ENCODE measurements at regions not wholly inside any gene's neighbourhood (a gene's known extent, or its start where the extent isn't known, plus 50 kb on each side); places are given as distances from the start of the nearest gene placed in this dataset.

DNA sequence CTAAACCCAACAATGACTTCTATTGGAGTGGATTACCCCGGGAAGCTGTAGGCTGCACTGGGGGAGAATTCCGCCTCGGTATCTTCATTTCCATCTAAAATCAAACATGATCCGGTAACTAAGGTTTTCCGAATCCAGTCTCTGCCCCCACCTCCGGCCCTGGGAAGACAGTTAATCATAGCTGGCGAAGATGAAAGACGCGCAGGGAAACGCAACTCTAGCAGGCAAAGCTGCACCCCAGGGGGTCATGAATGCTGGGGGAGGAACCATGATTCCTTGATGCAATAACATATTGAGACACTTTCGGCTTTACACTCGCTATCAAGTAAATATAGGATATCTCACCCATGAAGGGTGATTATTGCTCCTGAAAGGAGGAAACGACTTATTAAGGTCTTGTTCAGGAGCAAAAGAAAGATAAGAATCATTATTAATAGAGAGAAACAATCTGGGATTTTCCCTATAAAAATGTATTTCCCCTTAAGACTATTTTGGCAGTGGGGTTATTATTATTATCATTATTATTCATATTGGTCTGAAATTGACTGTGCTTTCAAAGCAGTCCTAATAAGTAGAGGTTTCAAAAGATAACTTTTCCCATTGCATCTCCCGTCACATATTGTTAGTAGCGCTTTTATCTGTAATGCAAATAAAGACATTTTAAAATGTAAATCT lies 614.9 kb downstream of the VRK1 start:
- no peak for DNase-seq (ENCODE audit: low read depth in 4 of 4, low spot score in 2 of 4)

DNA sequence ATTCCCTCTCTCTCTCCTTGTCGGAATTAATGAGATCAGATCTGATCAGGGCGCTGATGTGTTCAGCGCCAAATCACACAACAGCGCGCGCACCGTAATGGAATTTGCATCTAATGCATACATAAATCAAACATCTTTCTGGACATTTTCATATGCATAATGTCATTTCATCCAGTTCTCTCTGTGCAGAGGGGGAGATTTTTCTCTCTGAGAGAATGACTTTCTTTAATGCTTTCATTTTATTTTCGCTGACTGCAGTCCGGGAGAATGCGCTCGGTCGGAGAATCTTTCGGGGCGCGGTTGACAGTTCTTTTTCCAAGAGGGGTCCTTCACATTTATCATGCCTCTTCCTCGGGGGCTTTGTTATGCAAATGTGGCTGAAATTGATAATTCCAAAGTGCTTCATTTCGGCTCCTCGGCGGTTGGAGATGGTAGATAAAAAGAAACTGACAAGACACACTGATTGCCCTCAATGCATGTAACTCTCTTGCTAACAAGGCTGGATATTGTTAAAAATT lies 615.9 kb downstream of the VRK1 start:
- no peak for DNase-seq (ENCODE audit: low read depth in 4 of 4, low spot score in 2 of 4)

DNA sequence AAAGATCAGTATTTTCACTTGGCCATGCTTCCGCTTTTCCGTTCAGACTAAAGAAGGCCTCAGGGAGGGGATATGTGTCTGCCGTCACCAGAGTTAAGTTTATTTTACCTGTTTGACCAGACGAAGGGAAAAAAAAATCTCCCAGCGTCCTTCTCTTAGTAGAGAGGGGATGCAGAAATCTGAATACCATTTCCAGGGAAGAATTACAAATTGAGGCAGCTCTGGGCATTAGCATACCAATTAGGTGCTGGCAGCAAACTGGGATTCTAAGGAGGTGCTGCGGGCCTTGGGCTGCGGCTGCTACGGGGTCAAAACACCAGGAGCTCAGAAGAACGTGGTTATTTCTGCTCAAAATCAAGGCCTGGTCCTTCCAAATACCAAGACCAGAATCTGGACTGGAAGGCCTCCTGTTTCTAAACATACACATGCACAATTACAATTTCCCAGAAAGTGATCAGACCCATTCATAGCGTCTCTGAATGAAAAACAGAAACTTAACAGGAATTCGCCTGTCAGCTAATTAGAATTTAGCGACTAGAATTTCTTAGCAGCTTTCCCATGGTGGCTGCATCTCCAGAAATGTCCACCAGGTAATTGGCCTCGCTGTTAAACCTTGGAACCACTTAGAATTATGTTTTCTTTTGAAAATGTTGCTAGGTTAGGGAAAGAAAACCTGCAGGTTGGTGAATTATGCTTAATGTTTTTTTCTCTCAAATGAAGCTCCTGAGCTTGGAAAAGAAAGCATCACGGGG lies 617.0 kb downstream of the VRK1 start:
- DNase-seq (ENCODE audit: low read depth in 4 of 4, low spot score in 2 of 4): no peak

DNA sequence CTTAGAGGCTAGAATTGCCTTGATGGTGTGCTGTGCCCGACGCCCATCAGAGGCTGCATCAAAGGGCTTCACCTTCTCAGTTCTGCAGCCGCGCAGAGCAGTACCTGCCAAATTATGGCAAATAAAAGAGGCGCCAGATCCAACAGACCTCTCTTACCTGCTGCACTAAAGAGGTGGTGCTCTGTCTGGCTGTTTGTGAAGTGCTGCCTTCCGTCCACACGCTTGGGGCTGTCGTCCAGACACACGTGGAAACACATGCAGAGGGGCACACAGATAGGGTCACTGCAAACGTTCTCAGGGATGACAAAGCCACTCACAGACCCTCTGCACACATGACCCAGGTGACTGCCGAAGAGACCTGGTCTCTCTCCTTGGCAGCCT lies 617.5 kb downstream of the VRK1 start:
- no peak for DNase-seq (ENCODE audit: low read depth in 4 of 4, low spot score in 2 of 4)

DNA sequence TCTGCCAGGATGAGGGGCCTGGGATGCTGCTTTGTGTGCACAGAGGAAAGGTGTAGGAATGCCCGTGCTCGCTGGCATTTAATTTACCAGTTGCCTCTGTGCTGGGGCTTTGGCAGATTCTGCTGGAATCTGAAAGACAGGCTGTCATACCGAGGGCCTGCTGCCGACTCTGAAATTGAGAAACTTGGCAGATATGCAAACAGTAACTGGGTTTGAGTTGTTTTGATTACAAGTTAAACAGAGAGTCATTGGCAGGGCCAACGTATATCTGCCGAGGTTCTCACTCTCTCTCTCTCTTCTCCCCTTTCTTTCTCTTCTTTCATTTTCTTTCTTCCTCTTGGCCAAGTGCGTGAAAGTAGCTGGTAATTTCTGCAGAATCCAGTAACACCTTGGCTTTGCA lies 618.7 kb downstream of the VRK1 start:
- DNase-seq (ENCODE audit: low read depth in 4 of 4, low spot score in 2 of 4): no peak

DNA sequence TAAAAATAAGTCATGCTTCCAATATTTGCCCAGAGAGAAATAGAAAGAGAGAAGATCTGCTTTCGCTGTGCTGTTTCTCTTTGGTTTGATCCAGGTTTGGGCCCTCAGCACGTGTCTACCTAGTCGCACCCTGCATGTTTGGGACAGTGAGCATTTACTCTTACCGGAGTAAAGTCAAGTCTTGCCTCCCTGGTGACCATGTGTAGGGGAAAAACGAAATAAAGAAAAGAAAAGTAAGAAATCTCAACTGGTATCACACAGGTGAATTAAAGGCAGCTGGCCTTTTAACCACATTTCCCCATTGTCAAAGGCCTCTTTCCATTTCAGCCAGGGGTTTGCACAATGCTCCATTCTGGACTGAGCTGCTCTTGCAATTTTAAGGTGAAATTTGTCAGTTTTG lies 619.4 kb downstream of the VRK1 start:
- DNase-seq (ENCODE audit: low read depth in 4 of 4, low spot score in 2 of 4): no peak

DNA sequence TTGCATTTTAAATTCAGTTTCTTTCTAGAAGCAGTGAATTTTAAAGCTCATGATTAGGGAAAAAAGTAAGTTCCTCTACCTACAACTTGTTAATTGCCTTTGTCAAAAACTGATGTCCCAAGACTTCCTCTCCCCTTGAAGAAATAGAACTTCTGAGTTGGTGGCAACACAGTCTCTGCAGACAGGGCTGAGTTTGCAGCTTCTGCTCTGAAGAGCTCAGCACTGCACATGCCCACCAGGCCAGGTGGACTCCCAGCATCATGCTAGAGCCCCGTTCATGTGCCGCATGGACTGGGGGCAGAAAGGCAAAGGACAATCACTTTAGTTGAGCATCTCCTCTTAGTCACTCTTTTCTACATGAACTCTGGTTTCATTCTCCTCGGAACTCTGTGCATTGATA lies 620.1 kb downstream of the VRK1 start:
- no peak for DNase-seq (ENCODE audit: low read depth in 4 of 4, low spot score in 2 of 4)

DNA sequence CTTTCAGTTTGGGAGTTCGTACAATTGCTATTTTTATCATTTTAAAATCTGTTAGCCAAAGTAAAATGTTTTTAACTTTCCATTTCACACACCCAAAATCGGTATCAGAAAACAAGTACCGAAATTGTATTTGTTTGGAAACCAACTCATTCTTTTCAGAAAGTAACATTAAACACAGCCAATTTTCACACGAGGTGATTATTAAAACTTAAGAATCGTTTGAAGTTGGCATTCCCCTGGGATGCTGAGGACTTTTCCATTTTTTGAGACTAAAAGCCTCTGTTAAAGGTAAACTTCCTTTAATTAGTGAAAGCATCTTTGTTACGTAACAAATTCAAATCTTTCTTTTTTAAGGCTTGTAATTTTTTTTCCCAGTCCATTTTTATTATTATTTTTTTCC lies 623.0 kb downstream of the VRK1 start:
- DNase-seq (ENCODE audit: low read depth in 4 of 4, low spot score in 2 of 4): no peak

DNA sequence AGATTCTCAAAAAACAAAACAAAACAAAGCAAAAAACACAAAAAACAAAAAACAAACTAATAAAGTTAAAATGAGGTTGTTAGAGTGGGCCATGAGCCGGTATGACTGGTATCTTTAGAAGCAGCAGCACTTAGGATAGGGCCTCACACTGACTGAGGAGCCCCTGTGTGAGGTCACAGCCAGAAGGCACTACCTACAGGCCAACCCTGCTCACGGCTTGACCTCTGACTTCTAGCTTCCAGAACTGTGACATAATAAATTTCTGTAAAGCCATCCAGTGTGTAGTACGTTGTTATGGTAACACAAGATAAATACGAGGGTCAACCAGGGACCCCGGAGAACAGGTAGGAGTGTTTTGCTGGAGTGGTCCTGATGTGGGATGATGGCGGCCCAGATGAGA lies 629.6 kb downstream of the VRK1 start:
- no peak for DNase-seq (ENCODE audit: low read depth in 4 of 4, low spot score in 2 of 4)

DNA sequence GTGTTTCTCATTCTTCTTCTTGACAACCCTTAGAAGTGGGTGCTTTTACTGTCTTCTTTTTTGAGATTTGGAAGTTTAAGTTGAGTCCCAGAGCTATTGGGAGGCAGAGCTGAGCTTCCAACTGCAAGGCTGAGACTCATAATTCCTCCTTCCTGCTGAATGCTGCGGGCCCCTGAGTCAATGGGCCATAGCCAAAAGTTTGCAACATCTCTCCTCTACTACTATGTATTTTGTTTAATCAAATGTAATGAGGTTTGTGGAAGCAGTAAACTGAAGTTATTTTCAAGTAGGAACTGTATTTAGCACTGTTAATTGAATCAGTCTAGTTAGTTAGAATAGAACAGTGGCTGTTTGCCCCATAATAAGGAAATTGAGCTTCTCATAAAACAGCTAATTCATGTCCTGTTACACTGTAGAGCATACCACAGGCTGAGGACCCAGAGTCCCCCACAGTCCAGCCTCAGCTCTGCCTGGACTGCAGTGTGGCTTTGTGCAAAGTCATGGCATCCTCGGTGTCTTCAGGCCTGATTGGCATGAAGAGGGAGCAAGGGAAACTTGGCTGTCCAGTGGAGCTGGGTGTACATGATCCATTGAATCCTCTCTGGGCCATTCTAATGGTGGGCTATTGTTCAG lies 631.7 kb downstream of the VRK1 start:
- DNase-seq (ENCODE audit: low read depth in 4 of 4, low spot score in 2 of 4): no peak

DNA sequence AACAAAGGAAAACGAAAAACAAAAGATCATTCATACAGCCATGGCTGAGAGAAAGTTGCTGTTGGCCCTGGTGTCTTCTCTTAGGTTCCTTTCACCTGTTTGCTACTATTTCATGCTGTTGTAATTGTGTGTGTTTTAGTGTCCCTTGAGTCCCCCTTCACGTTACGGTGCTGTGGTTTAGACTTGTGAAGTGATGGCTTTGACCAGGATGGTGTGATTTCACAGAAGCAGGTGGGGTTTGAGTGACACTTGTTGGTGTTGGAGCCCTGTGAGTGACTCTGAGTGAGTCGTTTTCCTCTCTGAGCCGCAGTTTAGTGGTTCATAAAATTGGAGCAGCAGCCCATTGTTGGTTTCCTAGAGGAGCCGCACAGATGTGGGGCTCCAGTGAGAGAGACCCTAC lies 635.4 kb downstream of the VRK1 start:
- DNase-seq (ENCODE audit: low read depth in 4 of 4, low spot score in 2 of 4): no peak

DNA sequence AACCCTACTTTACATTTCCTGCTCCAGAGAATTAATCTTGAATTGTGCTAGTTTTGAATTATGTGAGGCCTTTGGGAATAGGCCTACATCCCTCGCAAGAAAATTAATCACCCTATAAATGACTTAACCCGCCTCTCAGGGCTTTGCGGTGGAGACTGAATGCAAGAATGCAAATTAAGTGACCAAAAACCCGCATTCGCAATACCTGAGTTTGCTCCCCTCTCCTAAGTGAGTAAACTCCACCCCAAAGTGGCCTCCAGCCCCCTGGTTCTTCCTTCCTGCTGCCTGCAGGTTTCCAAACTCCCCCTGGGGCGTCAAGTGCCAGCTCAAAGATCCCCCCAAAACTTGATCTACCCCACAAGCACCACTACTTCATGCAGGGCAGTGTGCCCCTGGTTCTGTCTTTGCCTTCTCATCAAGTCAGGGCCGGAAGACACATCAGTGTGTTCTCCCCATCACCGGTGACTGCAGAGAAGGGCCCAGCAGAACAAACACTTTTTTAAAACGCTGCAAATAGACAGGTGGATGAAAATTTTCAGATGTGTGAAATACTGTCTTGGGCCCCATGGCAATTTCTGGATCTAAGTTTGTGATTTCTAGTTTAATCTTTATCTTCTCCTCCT lies 644.7 kb downstream of the VRK1 start:
- no peak for DNase-seq (ENCODE audit: low read depth in 4 of 4, low spot score in 2 of 4)

DNA sequence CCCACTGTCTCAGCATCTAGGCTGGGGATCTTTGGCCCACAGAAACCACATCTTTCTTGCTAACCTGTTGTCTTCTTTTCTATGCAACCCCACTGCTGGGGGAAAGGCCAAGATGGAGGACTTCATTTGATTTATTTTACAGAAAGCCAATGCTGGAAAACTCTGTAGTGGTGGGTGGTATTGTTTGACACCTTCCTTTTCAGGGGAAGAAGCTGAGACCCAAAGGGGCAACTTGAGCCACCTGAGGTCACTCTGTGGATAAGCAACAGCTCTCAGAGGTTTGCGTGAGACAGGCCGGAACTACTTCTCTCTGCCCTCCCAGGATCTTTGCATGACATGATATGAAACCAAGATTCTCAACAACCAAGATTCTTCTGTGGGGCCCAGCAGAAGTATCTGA lies 645.2 kb downstream of the VRK1 start:
- DNase-seq (ENCODE audit: low read depth in 4 of 4, low spot score in 2 of 4): no peak

DNA sequence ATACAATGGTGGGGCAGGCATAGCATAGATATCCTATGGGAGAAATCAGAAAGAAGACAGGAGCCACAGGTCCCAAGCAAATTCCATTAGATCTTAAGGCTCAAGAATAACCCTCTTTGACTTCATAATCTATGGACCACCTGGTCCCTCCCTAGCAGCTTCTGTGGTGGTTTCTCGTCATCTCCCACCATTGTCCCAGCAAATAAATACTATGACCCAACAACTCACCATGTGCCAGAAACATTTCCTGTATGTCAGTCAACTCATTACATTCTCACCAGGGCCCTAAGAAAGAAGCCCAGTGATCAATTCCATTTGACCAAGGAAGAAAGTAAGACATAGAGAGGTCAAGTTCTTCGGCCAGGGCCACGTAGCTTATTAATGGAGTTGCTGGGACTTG lies 646.2 kb downstream of the VRK1 start:
- no peak for DNase-seq (ENCODE audit: low read depth in 4 of 4, low spot score in 2 of 4)

DNA sequence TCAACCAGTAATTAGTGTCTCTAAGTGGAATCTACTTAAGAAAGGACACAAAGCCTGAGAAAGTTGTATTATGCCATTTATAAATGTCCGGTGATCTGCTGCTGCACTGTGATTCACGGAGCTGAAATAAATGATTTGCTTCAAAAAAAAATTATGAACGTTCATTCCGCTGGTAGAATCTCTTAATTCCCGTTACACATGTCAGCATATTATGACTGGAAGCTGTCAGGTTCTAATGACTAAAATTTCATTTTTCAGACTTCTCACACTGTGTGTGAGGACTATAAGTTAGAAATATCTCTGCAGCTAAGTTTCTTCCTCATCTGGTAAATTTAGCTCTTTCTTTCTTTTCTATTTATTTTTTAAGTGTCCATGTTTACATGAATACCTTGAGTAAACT lies 647.1 kb downstream of the VRK1 start:
- DNase-seq (ENCODE audit: low read depth in 4 of 4, low spot score in 2 of 4): no peak

DNA sequence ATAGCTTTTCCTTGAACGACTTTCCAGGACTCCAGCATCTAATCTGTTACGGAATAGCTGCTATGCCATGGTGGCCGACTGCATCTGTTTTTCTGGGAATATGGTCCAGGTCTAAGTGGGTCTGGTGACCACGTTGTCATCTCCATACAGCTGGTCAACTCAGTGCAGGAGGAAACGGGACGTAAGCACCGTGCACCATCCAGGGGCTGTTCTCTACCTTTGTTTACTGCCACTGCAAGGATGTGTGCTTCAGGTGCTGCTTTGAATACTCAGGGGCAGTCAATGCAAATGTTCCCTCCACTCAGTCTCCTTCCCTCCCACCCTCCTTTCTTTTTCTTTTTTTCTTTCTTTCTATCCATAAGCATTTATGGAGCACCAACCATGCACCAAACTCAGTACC lies 648.2 kb downstream of the VRK1 start:
- DNase-seq (ENCODE audit: low read depth in 4 of 4, low spot score in 2 of 4): no peak

DNA sequence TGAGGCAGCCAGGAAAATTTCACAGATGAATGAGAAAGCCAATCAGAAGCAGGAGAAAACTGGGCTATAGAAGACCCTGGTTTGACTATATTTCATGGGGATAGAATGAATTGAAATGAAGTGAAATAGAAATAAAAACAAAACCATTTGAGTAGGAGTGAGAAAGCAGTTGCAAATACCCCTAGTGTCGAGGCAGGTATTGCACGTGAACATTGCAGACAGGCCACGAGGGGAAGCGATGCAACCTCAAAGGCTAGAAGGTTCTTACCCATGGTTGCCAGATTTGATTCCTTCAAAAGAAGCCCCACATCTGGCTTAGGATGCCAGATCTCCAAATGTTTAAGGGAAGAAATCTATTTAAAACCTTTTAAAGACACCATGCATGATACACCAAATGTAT lies 648.9 kb downstream of the VRK1 start:
- no peak for DNase-seq (ENCODE audit: low read depth in 4 of 4, low spot score in 2 of 4)

DNA sequence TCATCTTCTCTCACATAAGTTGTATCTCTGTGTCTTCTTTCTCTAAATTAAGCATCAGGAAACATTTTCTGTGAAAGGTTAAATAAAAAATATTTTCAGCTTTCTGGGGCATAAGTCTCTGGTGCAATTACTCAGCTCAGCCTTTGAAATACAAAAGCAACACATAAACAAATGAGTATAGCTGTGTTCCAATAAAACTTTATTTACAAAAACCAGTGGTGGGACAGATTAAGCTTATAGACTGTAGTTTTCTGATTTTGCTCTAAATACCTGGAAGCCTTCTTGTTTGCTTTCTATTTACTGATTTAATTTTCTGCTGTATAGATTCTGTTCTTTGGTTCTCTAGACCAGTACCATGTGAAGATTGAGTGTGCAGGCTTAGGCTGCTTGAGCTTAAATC lies 655.1 kb downstream of the VRK1 start:
- no peak for DNase-seq (ENCODE audit: low read depth in 4 of 4, low spot score in 2 of 4)

DNA sequence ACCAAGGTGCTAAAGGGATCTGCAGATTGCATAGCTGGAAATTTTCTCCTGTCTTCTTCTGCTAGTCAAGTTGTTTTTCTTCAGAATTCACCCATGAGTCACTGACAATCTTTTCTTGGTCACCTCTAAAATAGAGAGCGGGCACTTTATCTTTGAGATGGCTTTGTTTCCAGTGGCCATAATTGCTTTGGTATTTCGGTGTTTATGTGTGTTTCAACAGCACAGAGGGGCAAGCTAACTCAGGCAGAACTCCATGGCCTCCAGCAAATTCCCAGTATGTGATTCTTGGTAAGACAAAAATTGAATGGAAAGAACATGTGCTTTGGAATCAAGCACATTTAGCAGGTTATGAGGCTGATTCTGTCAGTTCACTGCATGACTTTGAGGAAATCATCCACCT lies 656.8 kb downstream of the VRK1 start:
- no peak for DNase-seq (ENCODE audit: low read depth in 4 of 4, low spot score in 2 of 4)

DNA sequence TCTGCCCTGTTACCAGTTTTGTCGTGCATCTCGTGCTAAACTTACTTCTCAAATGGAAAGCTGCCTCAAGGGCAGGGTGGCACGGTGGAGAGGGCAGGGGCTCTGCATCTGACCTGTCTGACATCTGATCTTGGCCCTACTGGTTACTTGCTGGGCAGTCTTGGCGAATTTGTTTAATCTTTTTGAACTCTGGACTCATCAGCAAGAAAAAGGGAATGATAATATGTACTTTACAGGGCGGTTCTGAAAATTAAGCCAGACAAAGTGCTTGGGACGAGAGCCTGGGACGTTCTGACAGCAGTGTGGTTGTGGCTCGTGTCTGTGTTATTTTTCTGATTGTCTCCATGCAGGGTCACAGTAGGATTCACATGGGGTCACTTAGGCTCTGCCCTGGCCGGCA lies 659.3 kb downstream of the VRK1 start:
- no peak for DNase-seq (ENCODE audit: low read depth in 4 of 4, low spot score in 2 of 4)

DNA sequence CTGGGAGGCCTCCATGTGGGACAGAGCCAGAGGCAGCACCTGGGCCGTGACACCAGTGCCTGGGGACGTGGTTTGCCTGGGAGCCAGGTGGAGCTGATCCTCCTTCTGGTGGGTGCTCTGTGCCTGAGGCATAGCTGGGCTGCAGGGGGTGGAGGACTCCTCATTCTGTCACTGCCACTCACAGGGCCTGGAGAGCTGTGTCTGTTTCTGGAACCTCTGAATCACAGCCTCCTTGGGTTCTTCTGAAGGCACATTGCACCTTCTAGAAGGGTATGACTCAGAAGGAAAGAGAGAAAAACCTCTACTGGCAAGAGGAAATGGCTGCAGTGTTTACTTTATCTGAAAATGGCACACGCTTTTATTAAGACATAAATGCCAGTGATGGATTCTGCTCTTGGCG lies 659.8 kb downstream of the VRK1 start:
- no peak for DNase-seq (ENCODE audit: low read depth in 4 of 4, low spot score in 2 of 4)

All from left renal cortex interstitium (tissue), 4 donors.